CD4-positive, alpha-beta T cell (primary cell): ENCODE measurements at regions not wholly inside any gene's neighbourhood (a gene's known extent, or its start where the extent isn't known, plus 50 kb on each side); places are given as distances from the start of the nearest gene placed in this dataset.

Source experiments
- ATAC-seq: fragments of 200-7000 bp; cut with Tn5 transposase; one replicate; pipeline ENCODE4 v1.10.0; 2022; ENCODE audit warnings: mild to moderate bottlenecking; ENCODE audit not compliant: poor library complexity
- CTCF ChIA-PET: fragments of 350-600 bp; sonication (Branson Sonifier 250); formaldehyde crosslinking; loops from one replicate; lab custom pipeline; 2021; ENCODE audit warnings: antibody characterized with exemption, inconsistent platforms; lab: Charles Lee
- POLR2A ChIA-PET: fragments of 350-600 bp; sonication (Branson Sonifier 250); formaldehyde crosslinking; loops from one replicate; lab custom pipeline; 2021; ENCODE audit warnings: antibody characterized with exemption, inconsistent platforms; lab: Charles Lee
- DNase-seq, 14 experiments: peaks; one replicate each; pipeline ENCODE4 v3.0.0-alpha.2; 2013 to 2020; ENCODE audit warnings: mixed read lengths in 2 of 14
- H3K27ac ChIP-seq, 2 donors: one replicate each; pipeline versions ENCODE4 v1.5.1 to v1.7.0; 2013; ENCODE audit warnings: low read length in 2 of 2, low read depth in 1 of 2, mild to moderate bottlenecking in 1 of 2
- H3K27me3 ChIP-seq, 2 experiments: 1 replicate in 1 of 2; 2 replicates in 1 of 2; pipeline versions ENCODE4 v1.6.1 to v1.7.0; 2013; ENCODE audit warnings: low read length in 2 of 2, control low read depth in 1 of 2, mild to moderate bottlenecking in 1 of 2, moderate library complexity in 1 of 2; ENCODE audit not compliant: insufficient read depth in 2 of 2, control insufficient read depth in 1 of 2
- H3K36me3 ChIP-seq: one replicate; pipeline ENCODE4 v1.6.1; 2013; ENCODE audit warnings: low read length, control low read depth; ENCODE audit not compliant: insufficient read depth
- H3K4me1 ChIP-seq: one replicate; pipeline ENCODE4 v1.6.1; 2013; ENCODE audit warnings: low read length, control low read depth; ENCODE audit not compliant: insufficient read depth
- H3K4me3 ChIP-seq: one replicate; pipeline ENCODE4 v1.5.1; 2013; ENCODE audit warnings: mild to moderate bottlenecking, low read length, moderate library complexity
- H3K9me3 ChIP-seq, 2 experiments: 1 replicate in 1 of 2; 2 replicates in 1 of 2; pipeline versions ENCODE4 v1.6.1 to v1.7.0; 2013; ENCODE audit warnings: low read length in 2 of 2, mild to moderate bottlenecking in 2 of 2, control low read depth in 1 of 2, moderate library complexity in 1 of 2; ENCODE audit not compliant: control insufficient read depth in 1 of 2, insufficient read depth in 1 of 2
- H3K27ac Mint-ChIP-seq: one replicate; pipeline ENCODE4 v1.8.0; 2020; ENCODE audit warnings: mixed read lengths
- H3K27me3 Mint-ChIP-seq: one replicate; pipeline ENCODE4 v1.8.0; 2021; ENCODE audit warnings: mixed read lengths
- H3K36me3 Mint-ChIP-seq: one replicate; pipeline ENCODE4 v1.8.0; 2021; ENCODE audit warnings: low read depth, mixed read lengths
- H3K4me1 Mint-ChIP-seq: one replicate; pipeline ENCODE4 v1.8.0; 2021; ENCODE audit warnings: low read depth, mixed read lengths
- H3K4me3 Mint-ChIP-seq: one replicate; pipeline ENCODE4 v1.8.0; 2020; ENCODE audit warnings: mild to moderate bottlenecking, mixed read lengths
- H3K9me3 Mint-ChIP-seq: one replicate; pipeline ENCODE4 v1.8.0; 2020; ENCODE audit warnings: mixed read lengths
- CTCF ChIP-seq: fragments of 200-600 bp; IDR thresholded peaks from one replicate; pipeline ENCODE4 v1.8.0; 2022; ENCODE audit warnings: antibody characterized with exemption, mild to moderate bottlenecking
- intact Hi-C, 2 experiments: fragments of 100-400 bp; cut with DNase I in 1 of 2; cut with micrococcal nuclease in 1 of 2; formaldehyde crosslinking; loops; one replicate each; pipeline versions ENCODE4 v1.15.1 to v1.9.0; 2023 to 2025; cut with DNase I, micrococcal nuclease

- ChIA-PET CTCF (no interaction called here), POLR2A (no interaction called here)
- Mint-ChIP-seq H3K4me1 (no peaks in the 10 kb centered on the region), H3K27me3 (peaks cover 46% of the 10 kb centered on the region), H3K27ac (no peak overlapping the region), H3K36me3 (no peaks in the 10 kb centered on the region), H3K9me3 (no peaks in the 10 kb centered on the region), H3K4me3 (no peak overlapping the region)
- H3K27ac ChIP-seq = no peak overlapping the region
- peaks cover 3 to 12% of the 10 kb centered on the region in 2 experiments for H3K27me3 ChIP-seq
- no peak overlapping the region for H3K4me3 ChIP-seq
- no peaks in the 10 kb centered on the region for H3K36me3 ChIP-seq
- ATAC-seq = no peak
- TF ChIP-seq CTCF = no peak
- intact Hi-C loops = no loop called here
- no peaks in the 10 kb centered on the region for H3K4me1 ChIP-seq
- DNase-seq = no peak
- H3K9me3 ChIP-seq = no peaks in the 10 kb centered on the region
Measured at GRCh38 chr15:31727612-31728011, 302.7 kb upstream of the CHRNA7 start.

- no peak for TF ChIP-seq CTCF
- H3K27me3 ChIP-seq = peaks cover 3 to 12% of the 10 kb centered on the region in 2 experiments
- CTCF ChIA-PET = no interaction called here
- ATAC-seq (no peak), DNase-seq (no peak)
- H3K9me3 Mint-ChIP-seq = no peaks in the 10 kb centered on the region
- no peaks in the 10 kb centered on the region for H3K36me3 Mint-ChIP-seq
- no peaks in the 10 kb centered on the region for H3K4me1 ChIP-seq
- intact Hi-C loops = no loop called here
- H3K4me3 ChIP-seq = no peak overlapping the region
- H3K36me3 ChIP-seq = no peaks in the 10 kb centered on the region
- peaks cover 0 to 9% of the 10 kb centered on the region in 2 experiments for H3K9me3 ChIP-seq
- H3K4me3 Mint-ChIP-seq = no peak overlapping the region
- peaks cover 44% of the 10 kb centered on the region for H3K27me3 Mint-ChIP-seq
- no peak overlapping the region for H3K27ac Mint-ChIP-seq
- no peaks in the 10 kb centered on the region for H3K4me1 Mint-ChIP-seq
- POLR2A ChIA-PET = no interaction called here
- no peak overlapping the region for H3K27ac ChIP-seq
Measured at GRCh38 chr15:31732726-31733125, 297.6 kb upstream of the CHRNA7 start.

DNA sequence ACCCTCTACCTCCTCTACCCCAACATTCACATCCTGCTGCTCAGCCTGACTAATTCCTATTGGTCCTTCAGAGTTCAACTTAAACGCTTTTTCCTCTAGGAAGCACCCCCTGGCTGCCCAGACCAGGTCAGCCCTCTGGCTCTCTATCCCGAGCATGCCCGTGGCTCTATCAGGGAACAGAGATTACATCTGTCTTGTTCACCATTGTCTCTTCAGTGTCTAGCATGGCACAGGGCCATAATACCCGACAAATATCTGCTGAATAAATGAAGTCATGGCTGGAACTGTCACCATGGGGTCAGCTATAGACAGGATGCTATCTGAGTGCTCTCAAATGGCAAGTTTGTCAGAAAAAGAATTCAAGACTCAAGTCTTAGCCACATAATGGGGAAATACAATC, 296.9 kb upstream of the CHRNA7 start:
- ChIA-PET POLR2A (no interaction called here), CTCF (no interaction called here)
- H3K4me3 Mint-ChIP-seq = no peak overlapping the region
- DNase-seq = no peak
- TF ChIP-seq CTCF = no peak
- intact Hi-C loops = no loop called here
- peaks cover 3 to 12% of the 10 kb centered on the region in 2 experiments for H3K27me3 ChIP-seq
- H3K27ac ChIP-seq = no peak overlapping the region
- H3K27ac Mint-ChIP-seq = no peak overlapping the region
- no peaks in the 10 kb centered on the region for H3K36me3 Mint-ChIP-seq
- no peaks in the 10 kb centered on the region for H3K9me3 Mint-ChIP-seq
- H3K27me3 Mint-ChIP-seq = peaks cover 42% of the 10 kb centered on the region
- H3K4me1 ChIP-seq = no peaks in the 10 kb centered on the region
- ATAC-seq = no peak
- no peak overlapping the region for H3K4me3 ChIP-seq
- no peaks in the 10 kb centered on the region for H3K36me3 ChIP-seq
- H3K9me3 ChIP-seq = peaks cover 0 to 10% of the 10 kb centered on the region in 2 experiments
- H3K4me1 Mint-ChIP-seq = no peaks in the 10 kb centered on the region
